Cardiac muscle cell (in vitro differentiated cells and primary cell): ENCODE measurements at regions not wholly inside any gene's neighbourhood (a gene's known extent, or its start where the extent isn't known, plus 50 kb on each side); places are given as distances from the start of the nearest gene placed in this dataset.

ENCODE experiments used
- DNase-seq, 2 donors: peaks; one replicate each; pipeline versions ENCODE4 v3.0.0 to v3.0.0-alpha.2; 2010 to 2017; ENCODE audit warnings: low read depth in 1 of 2, low spot score in 1 of 2
- H3K27ac ChIP-seq: fragments of 200-600 bp; sonication (generic); 2 replicates; pipeline ENCODE4 v1.5.1; 2016
- H3K27me3 ChIP-seq: fragments of 200-600 bp; sonication (generic); 2 replicates; pipeline ENCODE4 v1.6.0; 2016; ENCODE audit warnings: control low read depth
- H3K36me3 ChIP-seq: fragments of 200-600 bp; sonication (generic); 2 replicates; pipeline ENCODE4 v1.5.1; 2016; ENCODE audit warnings: control low read depth
- H3K4me1 ChIP-seq: fragments of 200-600 bp; sonication (generic); 2 replicates; pipeline ENCODE4 v1.8.1; 2017; ENCODE audit warnings: low read depth, mild to moderate bottlenecking, mixed run types
- H3K4me3 ChIP-seq: fragments of 200-600 bp; sonication (generic); 2 replicates; pipeline ENCODE4 v1.5.1; 2016; ENCODE audit warnings: mild to moderate bottlenecking
- H3K9me3 ChIP-seq: fragments of 200-600 bp; sonication (generic); 2 replicates; pipeline ENCODE4 v1.5.1; 2017; ENCODE audit warnings: low read depth, mild to moderate bottlenecking, control low read depth
- CTCF ChIP-seq: IDR thresholded peaks from 2 replicates; pipeline ENCODE4 v1.5.1; 2012; ENCODE audit warnings: low read depth, mild to moderate bottlenecking, low read length

GRCh38 chr4:147174591-147174990, 228.9 kb upstream of the TTC29 start:
- TF ChIP-seq CTCF = no peak
- H3K27ac ChIP-seq = no peak overlapping the region
- no peak overlapping the region for H3K4me3 ChIP-seq
- H3K9me3 ChIP-seq = no peaks in the 10 kb centered on the region
- H3K36me3 ChIP-seq = no peaks in the 10 kb centered on the region
- no peak for DNase-seq
- H3K4me1 ChIP-seq = peaks cover 9% of the 10 kb centered on the region
- H3K27me3 ChIP-seq = no peaks in the 10 kb centered on the region

GRCh38 chr4:147175460-147176025, 229.9 kb upstream of the TTC29 start:
- Histone ChIP-seq H3K27me3 (no peaks in the 10 kb centered on the region), H3K9me3 (no peaks in the 10 kb centered on the region), H3K4me1 (peaks cover 9% of the 10 kb centered on the region), H3K36me3 (no peaks in the 10 kb centered on the region), H3K4me3 (no peak overlapping the region), H3K27ac (no peak overlapping the region)
- no peak for TF ChIP-seq CTCF
- DNase-seq = no peak

- no peak for DNase-seq
- Histone ChIP-seq H3K27me3 (no peaks in the 10 kb centered on the region), H3K27ac (no peak overlapping the region), H3K9me3 (no peaks in the 10 kb centered on the region), H3K4me3 (no peak overlapping the region), H3K4me1 (peaks cover 10% of the 10 kb centered on the region), H3K36me3 (no peaks in the 10 kb centered on the region)
- no peak for TF ChIP-seq CTCF
These were observed 236.4 kb upstream of the TTC29 start for GRCh38 chr4:147182041-147182440.

- Histone ChIP-seq H3K27me3 (no peaks in the 10 kb centered on the region), H3K36me3 (no peaks in the 10 kb centered on the region), H3K4me3 (no peak overlapping the region), H3K4me1 (no peaks in the 10 kb centered on the region), H3K27ac (no peak overlapping the region), H3K9me3 (no peaks in the 10 kb centered on the region)
- peak in 1 of 2 donors; percentile 30 for DNase-seq
- TF ChIP-seq CTCF = no peak
These were observed 247.0 kb upstream of the TTC29 start for GRCh38 chr4:147192679-147193078.

DNA sequence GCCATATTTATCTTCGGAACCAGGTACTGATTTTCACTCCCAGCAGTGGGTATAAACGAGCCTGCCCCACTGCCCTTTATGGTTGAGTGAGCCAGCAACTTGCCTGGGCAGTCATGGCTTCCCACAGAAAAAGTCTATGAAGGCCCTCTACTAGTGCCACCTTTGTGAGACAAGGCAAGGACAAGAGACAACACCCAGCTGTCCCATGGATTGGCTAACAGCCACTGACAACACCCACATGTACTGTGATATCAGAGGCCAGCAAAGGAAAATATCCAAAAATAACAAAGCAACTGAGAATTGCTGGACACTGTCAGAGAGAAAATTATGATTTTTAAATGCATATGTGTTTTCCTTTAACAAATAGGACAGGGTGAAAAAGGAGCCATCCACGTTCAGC, 248.4 kb upstream of the TTC29 start:
- DNase-seq = peak in 1 of 2 donors; percentile 44
- Histone ChIP-seq H3K36me3 (no peaks in the 10 kb centered on the region), H3K9me3 (no peaks in the 10 kb centered on the region), H3K4me1 (no peaks in the 10 kb centered on the region), H3K27ac (no peak overlapping the region), H3K4me3 (no peak overlapping the region), H3K27me3 (no peaks in the 10 kb centered on the region)
- no peak for TF ChIP-seq CTCF

- Histone ChIP-seq H3K27ac (no peak overlapping the region), H3K4me3 (no peak overlapping the region), H3K4me1 (no peaks in the 10 kb centered on the region), H3K27me3 (no peaks in the 10 kb centered on the region), H3K36me3 (no peaks in the 10 kb centered on the region), H3K9me3 (no peaks in the 10 kb centered on the region)
- TF ChIP-seq CTCF = no peak
- no peak for DNase-seq
These were observed 248.9 kb upstream of the TTC29 start for GRCh38 chr4:147194604-147195003.
